ENCODE measurements at regions not wholly inside any gene's neighbourhood (a gene's known extent, or its start where the extent isn't known, plus 50 kb on each side); places are given as distances from the start of the nearest gene placed in this dataset.
A peak's percentile ranks its signal among the peaks of the same experiment; 100 is the strongest.

DNA sequence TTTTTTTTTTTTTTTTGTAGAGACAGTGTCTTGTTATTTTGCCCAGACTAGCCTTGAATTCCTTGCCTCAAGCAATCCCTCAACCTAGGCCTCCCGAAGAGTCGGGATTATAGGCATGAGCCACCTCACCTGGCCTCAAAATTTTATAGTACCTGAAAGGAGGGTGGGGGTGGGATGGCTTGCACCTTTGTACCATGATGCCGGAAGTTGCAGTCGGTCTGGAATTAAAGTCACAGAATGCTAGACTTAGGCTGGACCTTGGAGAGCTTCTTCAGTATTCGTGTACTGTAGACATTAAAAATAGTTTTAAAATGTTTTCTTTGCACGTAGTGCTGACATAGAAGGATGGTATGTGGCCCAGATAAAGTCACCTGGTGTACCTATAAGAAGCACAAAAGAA, 280.9 kb downstream of the STIM2 start:
- TF ChIP-seq CTCF (IDR thresholded peaks at IDR 0.05; ENCODE audit: insufficient read depth, low read length, poor library complexity, severe bottlenecking), result no peak
- no peak overlapping the region for H3K4me3 ChIP-seq (ENCODE audit: low read depth, low read length)
- no peak for DNase-seq (ENCODE audit: low read depth)
- no peaks in the 10 kb centered on the region for H3K36me3 ChIP-seq (ENCODE audit: control insufficient read depth, insufficient read depth, low read length)
- H3K27me3 ChIP-seq (ENCODE audit: control insufficient read depth, insufficient read depth, low read length), result no peaks in the 10 kb centered on the region

- Histone ChIP-seq H3K36me3 (ENCODE audit: control insufficient read depth, insufficient read depth, low read length) (no peaks in the 10 kb centered on the region), H3K4me3 (ENCODE audit: low read depth, low read length) (no peak overlapping the region), H3K27me3 (ENCODE audit: control insufficient read depth, insufficient read depth, low read length) (no peaks in the 10 kb centered on the region)
- no peak for DNase-seq (ENCODE audit: low read depth)
- TF ChIP-seq CTCF (IDR thresholded peaks at IDR 0.05; ENCODE audit: insufficient read depth, low read length, poor library complexity, severe bottlenecking), result no peak
Measured at GRCh38 chr4:27142841-27143240, 282.2 kb downstream of the STIM2 start.

- Histone ChIP-seq H3K4me3 (ENCODE audit: low read depth, low read length) (no peak overlapping the region), H3K36me3 (ENCODE audit: control insufficient read depth, insufficient read depth, low read length) (no peaks in the 10 kb centered on the region), H3K27me3 (ENCODE audit: control insufficient read depth, insufficient read depth, low read length) (no peaks in the 10 kb centered on the region)
- DNase-seq (ENCODE audit: low read depth), result no peak
- no peak for TF ChIP-seq CTCF (IDR thresholded peaks at IDR 0.05; ENCODE audit: insufficient read depth, low read length, poor library complexity, severe bottlenecking)
Measured at GRCh38 chr4:27145597-27145996, 285.0 kb downstream of the STIM2 start.

DNA sequence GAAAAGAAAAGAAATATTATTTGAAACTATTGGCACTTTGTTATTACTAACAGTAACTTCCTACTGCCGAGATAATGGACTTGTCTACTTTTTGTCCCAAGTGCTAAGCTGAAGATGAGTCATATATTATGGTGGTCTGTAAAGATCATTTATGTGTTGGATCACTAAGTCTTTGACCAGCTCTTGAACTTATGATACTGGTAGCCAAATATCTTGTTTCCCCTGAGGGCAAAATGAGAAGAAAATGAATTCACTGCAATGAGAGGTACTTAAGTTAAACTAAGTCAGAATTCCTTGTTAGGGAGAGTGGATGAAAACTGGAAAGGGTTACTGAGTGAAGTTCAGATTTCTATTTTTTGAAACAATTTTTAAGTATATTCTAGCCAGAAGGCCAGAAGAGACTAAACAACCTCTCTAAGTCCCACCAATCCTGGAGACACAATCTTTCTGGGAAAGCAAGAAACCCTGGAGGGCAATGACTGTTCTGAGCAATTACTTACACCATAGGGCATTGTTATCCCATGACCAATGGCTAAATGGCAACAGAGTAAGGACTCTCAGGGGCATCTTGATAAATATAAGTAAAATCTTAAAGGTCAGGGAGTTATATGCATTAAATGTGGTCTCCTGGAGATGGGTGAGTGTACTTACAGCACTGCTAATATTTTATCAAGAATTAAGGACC, 287.7 kb downstream of the STIM2 start:
- no peaks in the 10 kb centered on the region for H3K36me3 ChIP-seq (ENCODE audit: control insufficient read depth, insufficient read depth, low read length)
- no peak for TF ChIP-seq CTCF (IDR thresholded peaks at IDR 0.05; ENCODE audit: insufficient read depth, low read length, poor library complexity, severe bottlenecking)
- no peak for DNase-seq (ENCODE audit: low read depth)
- H3K4me3 ChIP-seq (ENCODE audit: low read depth, low read length), result no peak overlapping the region
- no peaks in the 10 kb centered on the region for H3K27me3 ChIP-seq (ENCODE audit: control insufficient read depth, insufficient read depth, low read length)

DNA sequence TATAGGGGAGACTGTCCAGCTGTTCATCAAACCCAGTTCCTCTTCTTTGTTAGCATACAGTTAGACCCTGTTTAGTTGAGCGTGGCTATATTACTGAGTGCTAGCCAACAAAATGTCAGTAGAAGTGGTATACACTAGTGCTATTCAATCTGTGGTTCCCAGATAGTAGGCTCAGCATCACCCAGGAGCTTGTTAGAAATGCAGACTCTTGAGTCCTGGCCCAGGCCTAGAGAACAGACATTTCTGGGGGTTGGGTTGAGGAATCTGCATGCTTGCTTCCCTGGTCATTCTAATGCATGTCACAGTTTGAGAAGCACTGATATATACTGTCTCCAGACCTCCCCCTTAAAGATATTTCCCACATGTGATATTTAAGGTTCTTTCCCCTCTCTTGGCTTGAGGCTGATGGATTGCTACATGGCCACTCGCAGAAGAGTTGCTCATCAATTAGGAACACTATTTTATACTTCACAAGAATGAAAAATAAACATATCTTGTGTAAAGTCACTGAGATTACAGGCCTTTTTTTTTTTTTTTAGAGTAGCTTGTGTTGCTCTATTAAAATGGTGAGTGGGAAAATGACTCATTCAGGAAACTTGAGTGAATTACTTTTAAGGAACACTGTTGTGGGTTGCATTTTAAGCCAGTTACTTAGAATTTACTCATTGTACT, 289.0 kb downstream of the STIM2 start:
- no peaks in the 10 kb centered on the region for H3K27me3 ChIP-seq (ENCODE audit: control insufficient read depth, insufficient read depth, low read length)

More for the DNA sequence above, 289.0 kb downstream of the STIM2 start:
- Histone ChIP-seq H3K4me3 (ENCODE audit: low read depth, low read length) (no peak overlapping the region), H3K36me3 (ENCODE audit: control insufficient read depth, insufficient read depth, low read length) (no peaks in the 10 kb centered on the region)
- peak; percentile 32 for DNase-seq (ENCODE audit: low read depth)
- no peak for TF ChIP-seq CTCF (IDR thresholded peaks at IDR 0.05; ENCODE audit: insufficient read depth, low read length, poor library complexity, severe bottlenecking)
